Activated naive CD4-positive, alpha-beta T cell treated with anti-CD3 and anti-CD28 coated beads, Interleukin-2, amount 50 U/mL, for 72 hours (primary cell): ENCODE measurements at regions not wholly inside any gene's neighbourhood (a gene's known extent, or its start where the extent isn't known, plus 50 kb on each side); places are given as distances from the start of the nearest gene placed in this dataset.
"Not testable (repeated sequence)": the region's sequence is repeated elsewhere in the genome, so short reads cannot be mapped to it uniquely, and the experiment has no call there.

Experiments used
- ATAC-seq, 2 donors: fragments of 150-1000 bp; cut with Tn5 transposase; 2 replicates each; pipeline ENCODE4 v1.10.0; 2021; ENCODE audit warnings: mild to moderate bottlenecking in 2 of 2, moderate library complexity in 2 of 2
- DNase-seq, 2 donors: peaks; one replicate each; pipeline ENCODE4 v3.0.0; 2021 to 2022; ENCODE audit warnings: low spot score in 2 of 2
- H3K27ac Mint-ChIP-seq, 2 donors: one replicate each; pipeline ENCODE4 v1.8.0; 2022; ENCODE audit warnings: mild to moderate bottlenecking in 2 of 2, mixed read lengths in 2 of 2
- H3K36me3 Mint-ChIP-seq, 2 donors: one replicate each; pipeline ENCODE4 v1.8.0; 2022; ENCODE audit warnings: mixed read lengths in 2 of 2
- H3K9me3 Mint-ChIP-seq, 2 donors: one replicate each; pipeline ENCODE4 v1.8.0; 2022; ENCODE audit warnings: mixed read lengths in 2 of 2

- ATAC-seq: no peak
- Mint-ChIP-seq H3K36me3 (no peaks in the 10 kb centered on the region), H3K9me3 (no peaks in the 10 kb centered on the region), H3K27ac (peak overlapping the region in 1 of 2 donors; percentile 51)
- no peak for DNase-seq
Measured at GRCh38 chr2:9724565-9724964, 93.8 kb upstream of the YWHAQ start.

- Mint-ChIP-seq H3K27ac (peak overlapping the region in 1 of 2 donors; percentile 51), H3K36me3 (no peaks in the 10 kb centered on the region), H3K9me3 (no peaks in the 10 kb centered on the region)
- DNase-seq (no peak), ATAC-seq (no peak)
Measured at GRCh38 chr2:9725106-9725505, 94.3 kb upstream of the YWHAQ start.

GRCh38 chr2:9726016-9726415, 95.2 kb upstream of the YWHAQ start:
- DNase-seq, H3K9me3 Mint-ChIP-seq, H3K27ac Mint-ChIP-seq, H3K36me3 Mint-ChIP-seq, ATAC-seq: not testable (repeated sequence)

DNA sequence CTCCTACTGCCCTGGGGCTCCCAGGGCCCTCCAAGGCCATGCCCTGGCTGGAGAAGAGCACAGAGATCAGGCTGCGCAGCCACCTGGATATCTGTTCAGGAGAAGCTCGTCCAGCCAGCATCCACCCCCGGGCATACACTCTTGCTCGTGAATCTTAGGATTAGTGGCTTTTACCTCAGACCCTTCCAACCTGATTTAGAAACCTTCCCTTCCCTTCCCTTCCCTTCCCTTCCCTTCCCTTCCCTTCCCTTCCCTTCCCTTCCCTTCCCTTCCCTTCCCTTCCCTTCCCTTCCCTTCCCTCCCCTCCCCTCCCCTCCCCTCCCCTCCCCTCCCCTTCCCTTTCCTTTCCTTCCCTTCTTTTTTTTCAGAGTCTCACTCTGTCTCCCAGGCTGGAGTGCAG, 99.7 kb upstream of the YWHAQ start:
- peak overlapping the region in 1 of 2 donors; percentile 77 for H3K27ac Mint-ChIP-seq
- not testable (repeated sequence) for ATAC-seq, DNase-seq
- peaks cover 0 to 15% of the 10 kb centered on the region in 2 donors for H3K36me3 Mint-ChIP-seq
- peaks cover 3 to 14% of the 10 kb centered on the region in 2 donors for H3K9me3 Mint-ChIP-seq

DNA sequence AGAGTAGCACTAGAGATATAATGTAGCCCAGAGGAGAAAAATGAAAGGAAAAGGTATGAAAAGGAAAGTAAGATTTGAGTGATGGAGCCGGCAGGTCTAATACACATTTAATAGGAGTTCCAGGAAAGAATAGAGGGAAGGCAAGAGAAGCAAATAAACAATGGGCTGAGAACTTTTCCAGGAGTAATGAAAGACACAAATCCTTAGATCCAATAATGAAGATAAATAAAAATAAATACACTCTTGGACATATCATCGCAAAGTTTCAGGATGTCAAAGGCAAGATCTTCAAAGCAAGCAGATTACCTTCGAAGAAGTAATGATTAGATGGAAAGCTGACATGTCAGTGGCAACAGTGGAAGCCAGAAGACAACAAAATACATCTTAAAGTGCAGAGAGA, 102.0 kb upstream of the YWHAQ start:
- ATAC-seq (no peak), DNase-seq (no peak)
- peaks cover 0 to 15% of the 10 kb centered on the region in 2 donors for H3K36me3 Mint-ChIP-seq
- H3K9me3 Mint-ChIP-seq: peaks cover 3 to 14% of the 10 kb centered on the region in 2 donors
- no peak overlapping the region for H3K27ac Mint-ChIP-seq

DNA sequence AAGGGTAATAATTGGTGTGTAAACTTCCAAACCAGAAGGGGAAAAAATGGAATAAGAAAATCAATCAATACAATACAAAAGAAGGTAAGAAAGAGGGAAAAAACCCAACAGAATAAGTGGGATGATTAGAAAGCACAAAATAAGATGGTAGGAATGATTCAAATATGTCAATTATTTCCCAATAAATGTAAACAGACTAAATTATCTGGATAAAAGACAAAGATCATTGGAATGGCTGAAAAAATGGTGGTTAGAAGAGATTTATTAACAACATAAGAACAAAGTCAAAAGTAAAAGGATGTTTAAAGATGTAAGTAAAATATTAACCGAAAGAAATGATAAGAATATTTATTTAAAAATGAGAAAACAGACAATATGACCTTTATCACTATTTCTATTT, 103.5 kb upstream of the YWHAQ start:
- no peak overlapping the region for H3K27ac Mint-ChIP-seq
- H3K36me3 Mint-ChIP-seq: peaks cover 0 to 15% of the 10 kb centered on the region in 2 donors
- ATAC-seq (no peak), DNase-seq (no peak)
- H3K9me3 Mint-ChIP-seq: peaks cover 3 to 14% of the 10 kb centered on the region in 2 donors

DNA sequence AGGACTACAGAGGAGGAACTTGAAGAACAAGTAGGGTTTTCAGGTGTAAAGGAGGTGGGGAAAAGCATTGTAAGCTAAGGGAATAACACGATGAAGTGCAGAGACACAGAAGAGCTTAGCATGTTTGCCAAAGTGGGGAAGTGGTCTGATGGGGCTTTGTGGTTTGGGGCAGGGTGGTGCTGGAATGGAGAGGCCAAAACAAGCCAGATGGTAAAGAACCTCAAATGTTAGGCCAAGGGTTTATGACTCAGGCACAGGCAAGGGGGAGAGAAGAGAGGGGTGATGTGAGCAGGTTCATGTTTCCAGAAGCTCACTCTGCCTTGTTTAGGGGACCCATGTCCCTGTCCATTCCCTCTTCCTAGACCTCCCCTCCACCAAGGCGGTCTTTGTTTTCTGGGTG, 104.5 kb upstream of the YWHAQ start:
- peaks cover 3 to 14% of the 10 kb centered on the region in 2 donors for H3K9me3 Mint-ChIP-seq
- H3K36me3 Mint-ChIP-seq: peaks cover 0 to 15% of the 10 kb centered on the region in 2 donors
- no peak for DNase-seq
- ATAC-seq: peak; percentile 23
- peak overlapping the region; percentile 2 to 3 for H3K27ac Mint-ChIP-seq

DNA sequence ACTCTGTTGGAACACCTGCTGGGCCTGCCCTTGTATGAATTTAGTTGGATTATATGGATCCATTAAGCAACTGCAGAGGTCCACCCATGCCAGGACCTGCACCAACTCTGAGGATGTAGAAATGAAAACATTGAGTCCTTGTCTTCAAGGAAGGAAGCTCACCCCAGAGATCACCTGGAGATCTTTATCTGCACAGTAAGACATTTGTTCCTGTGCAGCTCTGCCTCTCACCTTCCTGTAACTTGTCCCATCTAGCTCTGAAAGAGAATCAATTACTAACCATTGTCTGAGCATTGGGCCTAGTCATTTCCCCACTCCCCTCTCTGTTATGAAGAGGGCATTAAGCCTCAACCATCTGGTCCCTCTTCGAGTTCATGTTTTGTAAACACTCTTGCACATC, 105.2 kb upstream of the YWHAQ start:
- peaks cover 3 to 14% of the 10 kb centered on the region in 2 donors for H3K9me3 Mint-ChIP-seq
- peaks cover 0 to 15% of the 10 kb centered on the region in 2 donors for H3K36me3 Mint-ChIP-seq
- no peak for DNase-seq
- no peak overlapping the region for H3K27ac Mint-ChIP-seq
- ATAC-seq: peak in 1 of 2 donors; percentile 7

GRCh38 chr2:9737053-9737875, 106.0 kb upstream of the TAF1B start:
- ATAC-seq: no peak
- Mint-ChIP-seq H3K27ac (no peak overlapping the region), H3K36me3 (peaks cover 0 to 15% of the 10 kb centered on the region in 2 donors), H3K9me3 (peaks cover 3 to 14% of the 10 kb centered on the region in 2 donors)
- no peak for DNase-seq

DNA sequence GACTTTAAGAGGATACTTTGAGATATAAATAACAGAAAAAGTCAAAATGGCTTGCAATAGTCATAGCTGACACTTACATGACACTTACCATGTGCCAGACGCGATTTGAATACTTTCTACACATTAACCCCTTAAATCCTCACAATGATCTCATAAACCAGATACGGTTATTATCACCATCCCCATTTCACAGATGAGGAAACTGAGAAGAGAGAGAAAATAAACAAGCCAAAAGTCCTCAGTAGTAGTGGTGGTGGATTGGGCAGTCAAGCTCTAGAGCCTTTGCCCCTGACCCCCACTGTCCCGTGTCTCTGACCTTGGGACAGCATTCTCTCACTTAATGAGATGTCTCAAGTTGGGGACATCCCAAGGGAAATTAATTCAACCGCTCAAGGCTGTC, 105.2 kb upstream of the TAF1B start:
- H3K36me3 Mint-ChIP-seq: peaks cover 0 to 15% of the 10 kb centered on the region in 2 donors
- no peak for DNase-seq
- peak overlapping the region in 1 of 2 donors; percentile 89 for H3K27ac Mint-ChIP-seq
- ATAC-seq: peak in 1 of 2 donors; percentile 0
- H3K9me3 Mint-ChIP-seq: peaks cover 3 to 14% of the 10 kb centered on the region in 2 donors

DNA sequence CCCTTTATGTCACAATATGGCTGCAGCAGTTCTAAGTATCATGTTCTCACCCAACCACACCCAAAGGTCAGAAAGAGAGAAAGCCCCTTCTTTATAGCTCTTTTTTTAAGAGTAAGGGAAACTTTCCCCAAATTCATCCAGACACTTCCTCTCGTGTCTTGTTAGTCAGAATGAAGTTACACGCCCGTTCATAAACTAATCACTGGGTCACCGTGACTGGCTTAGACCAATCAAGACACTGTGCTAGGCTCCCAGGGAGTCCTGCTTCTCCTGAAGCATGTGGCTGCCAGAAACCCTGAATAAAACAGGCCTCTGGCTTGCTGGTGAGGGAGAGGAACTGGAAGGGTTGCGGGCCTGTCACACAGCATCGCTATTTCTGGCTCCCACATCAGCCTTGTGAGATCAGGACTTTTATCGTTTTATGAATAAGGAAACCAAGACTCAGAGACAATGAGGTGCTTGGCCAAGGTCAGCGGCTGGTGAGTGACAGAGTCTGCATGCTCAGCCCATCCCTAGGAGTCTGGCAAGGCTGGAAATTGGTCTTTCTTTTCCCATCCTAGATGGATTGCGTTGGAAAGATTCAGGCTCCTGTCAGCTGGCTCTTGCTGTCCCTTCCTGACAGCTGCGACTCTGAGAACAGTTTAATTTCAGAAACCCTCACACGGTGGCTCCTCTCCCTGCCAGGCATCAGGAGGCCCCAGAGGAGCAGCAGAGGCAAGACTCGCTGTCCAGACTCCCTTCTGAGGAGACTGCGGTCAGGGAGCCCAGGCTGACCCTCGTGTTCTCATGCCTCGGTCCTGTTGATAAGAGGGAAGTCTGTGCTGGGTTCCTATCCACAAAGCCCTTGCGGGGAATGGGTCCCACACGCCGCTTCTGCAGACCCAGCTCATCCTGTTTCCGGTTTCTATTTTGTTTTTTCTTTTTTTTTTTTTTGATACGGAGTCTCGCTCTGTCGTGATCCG, 104.5 kb upstream of the TAF1B start:
- Mint-ChIP-seq H3K27ac (peak overlapping the region; percentile 24 to 89), H3K9me3 (peaks cover 3 to 14% of the 10 kb centered on the region in 2 donors), H3K36me3 (peaks cover 0 to 15% of the 10 kb centered on the region in 2 donors)
- ATAC-seq (peak; percentile 36 to 81), DNase-seq (no peak)

DNA sequence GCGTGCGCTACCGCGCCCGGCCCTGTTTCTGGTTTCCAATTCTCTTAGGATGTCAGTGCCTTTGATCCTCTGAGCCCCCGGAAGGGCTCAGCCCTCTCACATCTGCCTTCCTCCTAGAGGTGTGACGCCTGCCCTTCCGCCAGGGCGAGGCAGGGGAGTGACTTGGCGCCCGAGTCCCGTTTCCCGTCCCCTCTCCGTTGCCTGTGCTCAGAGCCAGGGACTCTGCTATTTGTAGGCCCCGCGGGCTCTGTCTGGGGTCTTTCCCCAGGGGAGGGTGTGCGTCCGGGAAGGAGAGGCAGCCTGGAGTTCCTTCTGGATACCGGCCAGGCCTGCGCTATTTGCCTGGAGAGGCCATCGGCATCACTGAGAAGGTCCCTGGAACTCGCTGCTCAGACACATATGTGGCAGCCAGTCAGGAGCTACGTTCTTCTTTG, 103.7 kb upstream of the TAF1B start:
- Mint-ChIP-seq H3K36me3 (peaks cover 0 to 9% of the 10 kb centered on the region in 2 donors), H3K27ac (peak overlapping the region in 1 of 2 donors; percentile 89), H3K9me3 (peaks cover 0 to 9% of the 10 kb centered on the region in 2 donors)
- ATAC-seq (peak; percentile 63 to 80), DNase-seq (peak; percentile 38 to 63)

DNA sequence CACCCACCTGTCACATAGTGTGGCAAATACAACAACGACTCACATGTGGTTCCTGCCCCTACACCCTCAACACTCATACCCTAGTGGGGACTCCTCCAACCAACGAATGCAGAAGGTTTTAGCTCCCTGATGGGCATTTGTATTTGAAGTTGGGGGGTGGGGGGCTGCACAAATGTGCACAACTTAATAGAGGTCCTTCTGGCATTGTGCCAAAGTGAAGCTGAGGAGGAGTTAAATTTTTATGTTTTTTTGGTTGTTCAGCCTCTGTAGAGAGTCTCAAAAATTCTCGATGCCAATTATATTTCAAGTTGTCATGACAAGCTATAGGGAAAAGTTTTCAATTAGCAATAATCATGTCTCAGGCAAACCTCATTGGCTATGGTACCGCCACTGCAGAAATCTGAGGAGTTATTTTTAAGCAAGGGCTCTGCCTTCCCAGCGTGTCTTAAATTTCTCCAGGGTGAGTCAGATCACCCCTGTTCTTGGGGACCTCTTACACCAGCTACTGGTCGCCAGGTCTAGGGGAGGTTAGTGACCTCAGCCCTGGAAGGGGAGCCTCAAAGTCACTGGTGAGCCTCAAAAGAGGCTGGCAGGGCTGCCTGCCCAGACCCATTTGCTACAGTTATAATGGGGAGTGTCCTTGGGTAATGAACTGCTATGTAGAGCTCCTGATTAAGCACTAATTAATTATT, 102.7 kb upstream of the TAF1B start:
- DNase-seq (no peak), ATAC-seq (no peak)
- Mint-ChIP-seq H3K36me3 (no peaks in the 10 kb centered on the region), H3K9me3 (no peaks in the 10 kb centered on the region), H3K27ac (no peak overlapping the region)

DNA sequence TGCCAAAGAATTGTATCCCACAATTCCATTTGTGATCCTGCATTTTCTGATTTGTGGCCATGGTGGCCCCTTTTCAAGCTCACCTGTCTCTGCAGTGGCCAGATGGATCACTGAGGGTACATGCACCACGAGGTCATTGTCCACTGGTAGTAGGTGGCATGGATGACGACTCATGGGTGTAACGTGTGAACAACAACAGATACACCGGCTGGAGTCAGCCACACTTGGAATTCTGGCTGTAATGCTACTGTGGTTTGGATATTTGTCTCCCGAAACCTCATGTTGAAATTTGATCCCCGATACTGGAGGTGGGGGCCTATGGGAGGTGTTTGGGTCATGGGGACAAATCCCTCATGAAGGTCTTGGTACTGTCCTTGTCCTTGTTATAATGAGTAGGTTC, 102.2 kb upstream of the TAF1B start:
- ATAC-seq (no peak), DNase-seq (no peak)
- Mint-ChIP-seq H3K36me3 (no peaks in the 10 kb centered on the region), H3K9me3 (no peaks in the 10 kb centered on the region), H3K27ac (no peak overlapping the region)

DNA sequence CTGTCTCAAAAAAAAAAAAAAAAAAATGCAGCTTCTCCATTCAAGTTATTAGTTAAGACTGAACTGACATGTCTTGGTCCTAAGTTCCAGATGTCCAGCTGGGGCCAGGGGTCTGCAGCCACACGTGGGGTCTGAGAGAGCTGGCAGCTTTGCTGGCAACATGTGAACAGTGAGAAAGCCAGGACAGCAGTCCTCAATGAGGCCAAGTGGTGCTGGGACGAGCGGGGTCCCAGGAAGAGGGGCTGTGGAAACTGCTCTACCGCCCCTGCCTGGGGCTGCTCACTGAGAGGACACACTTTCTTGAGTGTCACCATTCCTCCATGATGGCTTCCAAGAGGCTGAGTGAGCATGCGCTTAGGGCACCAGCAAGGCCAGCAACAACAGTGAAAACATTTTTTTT, 100.7 kb upstream of the TAF1B start:
- no peaks in the 10 kb centered on the region for H3K9me3 Mint-ChIP-seq
- DNase-seq (no peak), ATAC-seq (no peak)
- H3K27ac Mint-ChIP-seq: no peak overlapping the region
- H3K36me3 Mint-ChIP-seq: no peaks in the 10 kb centered on the region

- no peaks in the 10 kb centered on the region for H3K9me3 Mint-ChIP-seq
- ATAC-seq (no peak), DNase-seq (no peak)
- H3K36me3 Mint-ChIP-seq: no peaks in the 10 kb centered on the region
- H3K27ac Mint-ChIP-seq: no peak overlapping the region
Measured at GRCh38 chr2:9744256-9745004, 98.8 kb upstream of the TAF1B start.
